AG08396 (cell line): ENCODE measurements at regions not wholly inside any gene's neighbourhood (a gene's known extent, or its start where the extent isn't known, plus 50 kb on each side); places are given as distances from the start of the nearest gene placed in this dataset.
"Not testable (repeated sequence)": the region's sequence is repeated elsewhere in the genome, so short reads cannot be mapped to it uniquely, and the experiment has no call there.

Source experiments
- DNase-seq: peaks from one replicate; pipeline ENCODE4 v3.0.0; 2012; ENCODE audit warnings: low spot score, mixed read lengths

DNA sequence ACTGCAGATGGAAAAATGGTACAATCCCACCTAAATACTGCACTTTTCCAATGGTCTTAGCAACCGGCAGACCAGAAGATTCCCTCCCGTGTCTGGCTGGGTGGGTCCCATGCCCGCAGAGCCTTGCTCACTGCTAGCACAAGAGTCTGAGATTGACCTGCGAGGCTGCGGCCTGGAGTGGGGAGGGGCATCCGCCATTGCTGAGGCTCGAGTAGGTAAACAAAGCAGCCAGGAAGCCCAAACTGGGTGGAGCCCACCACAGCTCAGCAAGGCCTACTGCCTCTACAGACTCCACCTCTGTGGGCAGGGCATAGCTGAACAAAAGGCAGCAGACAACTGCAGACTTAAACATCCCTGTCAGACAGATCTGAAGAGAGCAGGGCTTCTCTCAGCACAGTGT, 221.6 kb upstream of the CTNND2 start:
- DNase-seq, result no peak

DNA sequence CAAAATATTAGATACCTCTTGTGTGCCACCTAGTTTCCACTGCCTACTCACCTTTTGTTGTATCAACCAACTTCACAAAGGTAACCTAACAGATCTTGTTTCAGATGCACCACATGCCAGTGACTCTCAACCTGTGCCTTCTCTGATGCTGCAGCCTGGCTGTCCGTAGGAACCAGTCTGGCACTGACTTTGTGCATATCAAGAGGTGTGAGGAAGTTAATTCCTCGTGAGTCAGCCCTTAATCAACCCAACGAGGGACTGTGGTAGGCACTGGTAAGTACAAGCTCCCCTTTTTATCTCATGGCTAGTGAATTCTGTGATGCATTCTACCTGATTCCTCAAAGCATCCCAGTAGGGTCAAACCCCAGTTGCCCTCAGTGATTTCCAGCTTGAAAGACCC, 215.4 kb upstream of the CTNND2 start:
- no peak for DNase-seq

DNA sequence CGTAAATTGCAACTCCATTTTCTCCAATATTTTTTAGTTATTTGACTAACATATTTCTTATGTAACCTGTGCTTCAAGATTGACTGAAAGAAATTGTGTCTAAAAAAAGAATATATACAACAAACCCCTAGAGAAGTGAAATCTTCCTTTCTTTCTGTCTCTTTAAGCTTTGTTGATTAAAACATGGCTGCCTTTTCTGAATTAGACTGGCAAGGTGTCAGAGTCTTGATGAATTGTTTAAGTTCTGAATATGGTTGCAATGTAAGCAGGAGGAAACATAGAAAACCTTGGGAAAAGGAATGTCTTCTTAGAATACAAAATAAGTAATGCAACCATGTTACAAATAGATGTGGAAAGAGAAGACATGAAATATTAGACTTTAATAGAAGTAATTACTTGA, 209.8 kb upstream of the CTNND2 start:
- DNase-seq, result no peak

DNA sequence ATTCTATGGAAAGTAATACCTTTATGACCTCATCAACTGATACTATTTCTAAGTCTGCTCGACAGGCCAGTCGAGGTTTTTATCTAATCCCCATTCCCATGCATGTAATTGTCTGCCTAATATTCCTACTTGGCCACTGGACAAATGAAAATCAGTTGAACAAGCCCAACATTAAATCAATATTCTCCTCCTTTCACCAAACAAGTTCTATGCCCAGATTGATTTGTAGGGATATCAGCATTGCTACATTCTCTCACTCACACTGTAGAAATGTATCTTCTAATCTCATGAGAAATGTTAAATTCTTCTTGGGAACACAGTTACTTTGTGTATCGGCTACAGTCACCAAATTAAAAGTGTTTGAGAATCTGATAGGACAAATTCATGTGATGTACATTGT, 208.8 kb upstream of the CTNND2 start:
- DNase-seq, result no peak

DNA sequence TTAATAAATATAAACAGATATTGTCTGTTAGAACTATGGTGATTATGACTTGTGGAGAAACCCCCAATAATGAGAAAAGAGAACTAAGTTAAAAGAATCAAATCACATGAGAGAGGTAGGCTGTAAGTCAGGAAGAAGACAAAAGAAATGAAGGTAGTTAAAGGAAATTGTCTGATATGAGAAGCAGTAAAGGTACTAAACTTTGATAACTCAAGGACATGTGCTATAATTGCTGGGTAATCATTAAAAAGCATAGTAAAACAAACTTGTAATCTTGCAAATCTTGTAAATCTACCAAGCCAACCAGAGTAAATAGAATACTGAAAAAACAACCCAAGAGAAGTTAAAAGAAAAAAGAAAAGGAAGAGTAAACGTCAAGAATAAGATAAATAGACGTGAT, 207.0 kb upstream of the CTNND2 start:
- no peak for DNase-seq

DNA sequence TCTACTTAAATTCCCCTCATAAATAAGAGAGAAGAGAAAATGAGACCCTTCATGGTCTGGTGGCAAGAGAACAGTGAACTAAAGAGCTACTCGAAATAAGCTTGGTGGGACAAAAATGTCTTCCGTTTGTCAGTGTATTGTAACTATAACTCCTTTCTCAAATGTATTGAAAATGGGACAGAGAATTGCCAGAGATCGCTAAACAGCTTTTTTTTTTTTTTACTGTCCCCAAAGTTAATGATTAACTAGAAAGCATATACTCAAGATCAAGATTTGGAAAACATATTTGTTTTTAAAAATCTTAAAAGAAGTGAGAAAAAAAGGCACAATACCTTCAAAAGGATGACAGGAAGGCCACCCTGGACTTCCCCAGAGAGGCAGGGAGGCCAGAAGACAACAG, 206.4 kb upstream of the CTNND2 start:
- DNase-seq, result no peak

DNA sequence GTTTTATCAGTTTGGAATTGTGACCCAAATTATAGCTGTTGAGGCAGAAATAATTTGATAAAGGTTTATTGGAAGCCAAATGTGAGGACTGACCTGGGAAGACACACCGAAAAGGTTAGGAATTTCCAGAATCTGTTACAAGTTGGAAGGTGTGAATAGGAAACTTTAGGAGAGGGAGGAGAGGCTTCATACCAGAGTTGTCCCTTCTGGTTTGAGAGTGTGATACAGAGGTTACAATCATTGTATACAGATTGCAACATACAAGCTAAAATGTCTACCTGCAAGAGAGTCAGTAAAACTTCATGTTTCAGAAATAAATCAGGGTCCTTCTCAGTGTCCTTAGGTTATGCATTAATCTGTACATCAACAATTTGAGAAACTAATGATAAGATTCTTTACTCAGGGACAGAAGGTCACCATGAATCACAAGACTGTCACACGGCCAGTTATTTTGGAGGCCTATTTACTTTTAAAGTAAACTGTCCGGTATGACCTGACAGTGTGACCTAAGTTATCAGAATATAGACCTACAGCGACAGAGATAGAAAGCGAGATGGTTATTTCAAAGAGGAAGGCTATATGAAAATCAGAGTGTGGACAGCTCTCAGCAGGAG, 204.9 kb upstream of the CTNND2 start:
- no peak for DNase-seq

DNA sequence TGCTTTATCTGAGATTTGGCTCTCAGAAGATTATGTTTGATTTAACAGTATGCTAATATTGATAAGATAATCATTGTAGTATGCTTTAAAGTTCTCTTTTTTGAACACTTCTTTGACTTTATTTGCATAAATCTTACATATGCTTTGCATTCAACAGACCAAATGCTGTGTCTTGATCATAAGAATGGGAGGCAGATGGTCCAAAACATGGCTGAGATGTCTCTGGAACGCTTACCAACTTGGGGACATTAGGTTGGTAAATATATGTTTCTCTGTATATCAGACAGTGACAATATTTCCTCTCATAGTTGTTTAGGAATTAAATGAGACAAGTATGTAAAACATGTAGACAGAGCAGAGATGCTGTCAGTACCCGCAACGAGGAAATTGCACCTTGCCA, 197.9 kb upstream of the CTNND2 start:
- no peak for DNase-seq

DNA sequence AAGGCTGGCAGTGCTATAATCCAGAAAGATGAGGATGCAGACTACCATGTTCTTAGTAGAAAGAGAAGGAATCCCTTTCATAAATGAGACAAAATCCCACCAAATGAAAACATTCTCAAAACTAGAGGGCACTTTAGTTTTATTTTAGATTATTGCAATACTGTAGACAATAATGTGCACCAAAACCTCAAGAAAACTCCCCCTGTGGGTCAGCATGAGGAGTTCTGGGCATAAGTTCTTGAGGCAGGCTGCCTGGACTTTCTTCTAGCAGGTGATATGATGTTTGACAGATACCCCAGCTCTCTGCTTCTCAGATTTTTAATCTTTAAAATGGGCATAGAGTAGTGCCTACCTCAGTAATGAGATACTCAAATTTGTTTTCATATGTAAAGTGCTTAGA, 196.3 kb upstream of the CTNND2 start:
- no peak for DNase-seq

DNA sequence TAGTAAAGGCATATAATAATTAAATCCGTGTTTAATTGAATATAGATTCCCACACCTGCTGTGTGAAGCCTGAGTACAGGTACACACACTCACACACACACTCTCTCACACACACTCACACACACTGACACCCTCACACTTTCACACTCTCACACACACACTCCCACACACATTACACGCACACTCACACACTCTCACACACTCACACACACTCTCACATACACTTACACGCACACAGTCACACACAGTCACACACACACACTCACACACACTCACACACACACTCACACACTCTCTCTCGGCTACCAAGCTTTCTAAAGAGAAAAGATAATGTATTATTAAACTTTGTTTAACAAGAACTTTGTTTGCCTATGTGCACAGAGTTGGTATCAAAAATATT, 195.1 kb upstream of the CTNND2 start:
- no peak for DNase-seq

DNA sequence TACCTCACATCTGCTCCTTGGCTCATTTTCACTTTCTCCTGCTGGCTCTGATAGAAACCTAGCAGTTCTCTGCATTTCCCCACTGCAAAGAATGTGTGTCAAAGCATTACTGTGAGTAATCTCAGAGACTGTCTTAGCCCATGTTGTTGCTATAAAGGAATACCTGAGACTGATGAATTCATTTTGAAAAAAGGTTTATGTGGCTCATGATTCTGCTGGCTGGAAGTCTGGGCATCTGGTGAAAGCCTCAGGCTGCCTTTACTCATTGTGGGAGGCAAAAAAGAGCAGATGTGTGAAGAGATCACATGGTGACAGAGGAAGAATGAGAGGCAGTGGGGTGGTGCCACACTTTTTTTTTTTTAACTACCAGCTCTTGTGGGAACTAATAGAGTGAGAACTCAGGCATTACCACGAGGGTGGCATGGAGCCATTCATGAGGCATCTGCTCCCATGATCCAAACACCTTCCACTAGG, 191.6 kb upstream of the CTNND2 start:
- no peak for DNase-seq

DNA sequence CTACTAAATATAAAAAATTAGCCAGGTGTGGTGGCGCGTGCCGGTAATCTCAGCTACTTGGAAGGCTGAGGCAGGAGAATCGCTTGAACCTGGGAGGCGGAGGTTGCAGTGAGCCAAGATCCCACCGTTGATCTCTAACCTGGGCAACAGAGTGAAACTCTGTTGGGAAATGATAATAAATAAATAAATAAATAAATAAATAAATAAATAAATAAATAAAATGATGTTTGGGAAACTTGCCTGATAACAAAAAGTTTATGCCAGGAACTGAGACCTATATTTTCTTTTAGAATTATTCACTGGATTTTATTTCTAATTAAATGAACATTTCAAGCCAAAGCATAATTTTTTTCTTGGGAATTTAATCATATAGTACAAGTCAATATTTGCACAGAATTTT, 189.3 kb upstream of the CTNND2 start:
- DNase-seq, result no peak

DNA sequence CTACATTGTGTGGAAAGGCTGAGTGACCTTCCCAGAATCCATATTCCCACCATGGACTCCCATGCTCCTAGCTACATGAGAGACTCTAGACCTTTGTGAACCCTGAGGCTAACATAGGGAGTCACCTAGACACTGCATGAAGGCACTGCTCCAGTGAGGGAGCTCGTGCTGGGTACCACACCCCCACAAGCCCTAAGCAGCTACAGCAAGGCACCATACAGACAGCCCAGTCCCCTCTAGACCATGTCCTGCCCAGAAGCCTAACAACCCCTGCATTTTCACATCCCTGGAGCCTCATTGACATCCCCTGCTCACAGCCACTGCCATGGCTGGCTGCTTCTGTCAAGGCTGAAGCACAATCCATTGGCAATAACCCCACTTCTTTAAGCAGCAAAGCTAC, 176.5 kb upstream of the CTNND2 start:
- DNase-seq, result no peak

DNA sequence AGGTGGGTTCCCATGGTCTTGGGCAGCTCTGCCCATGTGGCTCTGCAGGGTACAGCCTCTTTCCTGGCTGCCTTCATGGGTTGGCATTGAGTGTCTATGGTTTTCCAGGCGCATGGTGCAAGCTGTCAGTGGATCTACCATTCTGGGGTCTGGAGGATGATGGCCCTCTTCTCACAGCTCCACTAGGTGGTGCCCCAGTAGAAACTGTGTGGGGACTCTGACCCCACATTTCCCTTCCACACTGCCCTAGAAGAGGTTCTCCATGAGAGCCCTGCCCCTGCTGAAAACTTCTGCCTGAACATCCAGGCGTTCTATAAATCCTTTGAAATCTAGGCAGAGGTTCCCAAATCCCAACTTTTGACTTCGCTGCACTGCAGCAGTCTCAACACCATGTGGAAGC, 174.0 kb upstream of the CTNND2 start:
- DNase-seq, result not testable (repeated sequence)

DNA sequence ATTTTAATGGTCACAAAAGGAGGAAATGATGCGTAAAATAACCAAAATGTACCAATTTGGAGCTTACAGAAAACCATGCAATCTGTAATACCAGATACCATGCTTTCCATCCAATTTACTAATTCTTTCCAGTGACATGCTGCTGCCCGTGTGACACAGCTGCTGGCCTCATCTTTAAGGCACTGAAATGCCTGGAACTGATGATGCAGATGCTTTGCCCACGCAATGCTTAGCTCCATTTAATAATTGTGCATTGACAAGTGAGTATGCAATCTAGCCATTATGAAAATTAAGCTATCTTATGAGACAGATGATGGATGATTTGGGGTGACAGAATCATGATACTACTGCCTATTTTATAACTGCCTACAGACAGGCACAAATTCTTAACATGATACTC, 169.2 kb upstream of the CTNND2 start:
- DNase-seq, result no peak

DNA sequence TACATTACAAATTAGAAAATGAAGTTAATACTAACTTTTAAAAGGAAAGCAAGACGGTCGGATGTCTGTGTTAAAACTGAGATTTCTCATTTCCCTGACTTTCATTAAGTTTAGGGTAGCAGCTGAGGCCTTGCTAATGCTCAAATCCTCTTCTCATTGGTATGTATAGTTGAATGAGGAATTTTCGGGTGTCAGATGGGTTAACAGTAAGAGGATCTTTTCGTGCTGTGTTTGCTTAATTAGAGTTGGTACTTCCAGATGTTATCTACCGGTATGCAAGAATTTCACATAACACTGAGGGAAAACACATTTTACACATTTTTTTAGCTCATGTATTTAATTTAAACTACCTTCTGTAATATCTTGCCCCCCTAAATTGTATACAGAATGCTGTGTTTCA, 168.2 kb upstream of the CTNND2 start:
- DNase-seq, result no peak

DNA sequence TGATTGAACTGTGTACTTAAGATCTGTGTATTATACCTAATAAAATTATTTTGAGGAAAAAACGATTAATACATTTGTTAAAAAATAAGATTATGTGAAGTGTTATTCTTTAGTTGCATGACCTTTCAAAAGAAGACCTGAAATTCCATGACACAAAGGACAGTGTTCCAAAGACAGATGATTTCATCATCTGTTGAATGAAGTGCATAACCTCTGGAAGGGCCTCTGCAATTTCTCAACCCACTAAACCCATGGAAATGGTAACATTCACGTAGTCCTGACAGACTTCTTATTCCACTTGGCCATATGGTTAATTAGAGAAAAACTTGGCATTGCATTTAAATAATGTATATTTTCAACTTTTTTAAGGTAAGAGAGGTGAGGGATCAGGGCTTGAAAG, 167.2 kb upstream of the CTNND2 start:
- no peak for DNase-seq

DNA sequence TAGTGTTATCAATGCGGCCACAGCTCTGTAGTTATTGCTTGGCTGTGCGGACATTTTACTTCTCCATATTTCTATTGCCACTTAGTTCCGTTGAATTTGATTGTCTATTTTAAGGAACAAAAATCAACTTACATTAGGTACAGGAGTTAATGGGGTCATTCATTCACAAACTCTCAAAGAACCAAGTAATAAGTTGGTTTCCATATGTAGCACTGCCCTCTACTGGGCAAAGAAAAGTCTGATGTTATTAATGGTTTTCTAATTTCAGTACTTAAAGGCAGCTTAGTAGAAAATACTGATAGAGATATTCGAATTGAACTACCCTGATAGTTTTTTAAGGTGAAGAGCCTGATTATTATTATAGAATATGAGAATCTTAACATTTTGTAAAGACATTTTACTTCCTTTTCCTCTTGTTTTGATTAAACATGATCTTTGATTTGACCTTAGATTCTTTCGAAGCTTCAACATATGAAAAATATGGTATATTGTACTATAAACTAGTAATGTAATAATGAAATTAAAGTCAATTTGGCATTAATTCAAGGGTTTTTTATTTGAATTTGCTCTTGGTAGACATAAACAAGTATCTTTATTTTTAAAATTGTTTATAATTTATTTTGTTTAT, 119.5 kb upstream of the CTNND2 start:
- DNase-seq, result peak; percentile 8

DNA sequence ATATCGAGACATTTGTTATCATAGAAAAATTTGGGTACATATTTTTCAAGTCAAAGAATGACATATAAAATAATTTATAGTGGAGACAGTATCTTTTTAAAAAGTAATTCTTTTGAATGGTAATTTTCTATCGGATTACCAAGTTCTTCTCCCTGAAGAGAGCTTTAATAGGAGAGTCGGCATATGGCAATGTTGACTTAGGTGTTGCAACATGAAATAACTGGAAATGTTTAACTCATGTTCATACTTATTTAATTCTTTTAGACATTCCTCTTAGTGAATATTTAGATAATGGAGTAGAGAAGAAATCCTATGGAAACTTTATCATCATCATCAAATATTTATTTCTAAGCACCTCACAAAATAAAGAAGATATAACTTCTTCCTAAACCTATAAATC, 118.2 kb upstream of the CTNND2 start:
- DNase-seq, result no peak

DNA sequence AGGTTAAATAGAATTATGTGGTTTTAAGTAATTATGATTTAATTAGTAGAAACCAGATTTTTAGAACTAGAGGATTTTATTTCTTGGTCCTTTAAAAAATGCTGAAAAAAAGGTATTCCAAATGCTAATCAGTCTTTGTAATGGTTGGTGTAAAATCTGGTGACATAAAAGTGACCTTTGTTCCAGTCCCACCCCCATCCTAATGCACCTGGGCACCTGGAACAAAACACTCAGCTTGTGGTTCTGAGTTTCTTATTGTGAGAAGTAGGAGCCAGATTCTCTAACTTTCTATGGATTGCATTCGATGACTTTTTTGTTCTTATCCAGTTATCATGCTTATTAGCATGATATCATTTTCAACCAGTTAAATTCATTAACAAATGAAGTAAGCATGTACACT, 115.1 kb upstream of the CTNND2 start:
- no peak for DNase-seq

DNA sequence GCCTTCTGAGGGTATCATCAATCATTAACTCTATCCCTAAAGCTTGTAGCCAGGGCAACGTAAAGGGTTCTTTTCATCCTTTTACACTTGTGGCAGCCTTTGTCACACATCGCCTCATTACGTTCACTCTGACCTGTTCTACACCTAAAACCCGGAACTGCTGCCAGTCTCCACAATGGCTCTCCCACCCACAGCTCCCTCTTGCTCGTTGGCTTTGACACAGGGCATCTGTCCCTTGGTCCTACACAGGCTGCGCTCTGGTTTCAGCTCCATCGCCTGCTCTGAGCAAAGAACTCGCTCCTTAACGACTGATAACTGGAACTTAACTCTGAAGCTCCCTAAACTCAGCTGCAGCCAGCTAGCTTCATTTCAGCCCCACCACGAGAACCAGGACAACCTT, 112.8 kb upstream of the CTNND2 start:
- DNase-seq, result no peak

DNA sequence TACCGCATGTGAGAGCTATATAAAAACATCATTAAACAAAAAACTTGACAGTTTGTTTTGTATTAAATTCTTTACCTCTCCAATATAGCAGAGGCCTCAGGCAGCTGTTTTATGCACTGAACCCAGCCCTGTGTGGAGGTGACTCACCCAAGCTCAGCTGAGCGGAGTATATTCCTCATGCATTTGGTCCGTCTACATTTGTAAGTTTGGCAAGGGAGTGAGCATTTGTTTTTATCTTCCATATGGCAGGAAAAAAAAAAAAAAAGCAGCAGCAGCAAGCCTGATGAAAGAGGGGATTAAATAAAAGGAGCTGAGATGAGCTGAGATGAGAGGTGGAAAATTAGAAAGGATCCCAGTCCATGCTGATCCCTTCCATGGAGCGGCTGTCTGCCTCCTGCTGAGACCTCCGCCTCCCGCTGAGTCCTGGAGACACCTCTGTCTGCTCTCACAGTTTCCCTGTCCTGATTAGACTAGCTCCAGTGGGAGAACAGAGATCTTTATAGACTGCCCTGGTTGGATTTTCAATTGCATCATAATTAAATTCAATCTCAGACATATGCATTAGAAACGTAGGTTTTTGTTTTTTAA, 112.0 kb upstream of the CTNND2 start:
- DNase-seq, result no peak

DNA sequence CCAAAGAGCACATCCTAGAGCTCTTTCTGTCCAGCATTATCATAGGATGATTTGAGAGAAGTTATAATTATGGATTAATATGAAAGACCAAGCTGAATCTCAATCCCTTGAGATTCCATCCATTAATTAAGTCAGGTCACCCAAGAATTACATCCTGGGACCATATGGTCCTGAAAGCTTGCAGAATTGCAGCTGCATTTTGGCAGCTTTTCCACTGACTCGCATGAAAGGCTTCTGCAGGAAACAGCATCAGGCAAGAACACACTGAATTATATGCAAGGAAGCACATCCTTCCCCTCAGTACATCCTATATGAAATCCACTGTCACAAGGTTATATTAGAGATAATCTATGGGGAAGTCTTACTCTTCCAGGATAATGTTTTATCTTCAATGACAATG, 109.1 kb upstream of the CTNND2 start:
- DNase-seq, result no peak

DNA sequence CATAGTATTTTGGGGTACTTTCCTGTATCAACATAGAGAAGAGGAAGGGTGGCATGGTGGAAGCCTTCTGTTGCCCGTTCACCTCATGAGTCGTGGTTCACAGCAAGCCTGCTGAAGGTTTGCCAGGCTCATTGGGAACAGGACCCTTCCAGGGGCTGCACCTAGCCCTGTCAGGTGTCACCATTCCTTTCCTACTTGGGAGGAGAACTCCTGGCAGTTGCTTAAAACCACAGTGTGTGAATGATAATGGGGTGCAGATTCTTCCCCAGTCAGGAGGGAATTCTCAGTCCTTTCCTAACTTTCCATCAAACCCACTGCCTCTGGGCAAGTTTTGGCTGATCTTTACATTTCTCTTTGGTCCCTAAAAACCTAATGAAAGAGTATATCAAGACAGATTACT, 99.4 kb upstream of the CTNND2 start:
- no peak for DNase-seq
